Aorta (tissue), 5 donors: ENCODE measurements at regions not wholly inside any gene's neighbourhood (a gene's known extent, or its start where the extent isn't known, plus 50 kb on each side); places are given as distances from the start of the nearest gene placed in this dataset.

Experiments
- ATAC-seq: fragments of 200-7000 bp; cut with Tn5 transposase; one replicate; pipeline ENCODE4 v1.9.1; 2022; ENCODE audit warnings: moderate library complexity; ENCODE audit not compliant: low FRiP score
- DNase-seq, 2 donors: peaks; one replicate each; pipeline ENCODE4 v3.0.0-alpha.2; 2020
- H3K27ac ChIP-seq, 2 donors: one replicate each; pipeline ENCODE4 v1.5.1; 2013; ENCODE audit warnings: low read length in 2 of 2, mild to moderate bottlenecking in 2 of 2, moderate library complexity in 2 of 2, control low read depth in 1 of 2, inconsistent platforms in 1 of 2, low read depth in 1 of 2
- H3K27me3 ChIP-seq, 2 donors: one replicate each; pipeline ENCODE4 v1.6.1; 2013; ENCODE audit warnings: control low read depth in 1 of 2, low read length in 1 of 2, mild to moderate bottlenecking in 1 of 2, moderate library complexity in 1 of 2; ENCODE audit not compliant: insufficient read depth in 2 of 2, control insufficient read depth in 1 of 2
- H3K36me3 ChIP-seq, 2 donors: one replicate each; pipeline ENCODE4 v1.6.1; 2013; ENCODE audit warnings: control low read depth in 1 of 2, low read length in 1 of 2, mild to moderate bottlenecking in 1 of 2; ENCODE audit not compliant: insufficient read depth in 2 of 2, control insufficient read depth in 1 of 2
- H3K4me1 ChIP-seq, 2 donors: one replicate each; pipeline ENCODE4 v1.6.1; 2013; ENCODE audit warnings: low read length in 2 of 2, control low read depth in 1 of 2, mild to moderate bottlenecking in 1 of 2, moderate library complexity in 1 of 2; ENCODE audit not compliant: insufficient read depth in 2 of 2, control insufficient read depth in 1 of 2
- H3K4me3 ChIP-seq, 2 donors: one replicate each; pipeline ENCODE4 v1.5.1; 2013; ENCODE audit warnings: low read length in 2 of 2, control low read depth in 1 of 2, mild to moderate bottlenecking in 1 of 2
- H3K9me3 ChIP-seq: one replicate; pipeline ENCODE4 v1.6.1; 2013; ENCODE audit warnings: mild to moderate bottlenecking, low read length; ENCODE audit not compliant: control insufficient read depth
- WGBS, 2 donors: extraction: QIAGEN DNeasy Blood & Tissue Kit; methylation state at CpG; one replicate each; pipeline ENCODE4 v1.1.7; 2013; 5-methylcytosine and 5-hydroxymethylcytosine counted together
- intact Hi-C, 2 donors: fragments of 100-400 bp; cut with DNase I; formaldehyde crosslinking; loops; one replicate each; pipeline versions ENCODE4 v1.14.2 to v1.15.0; 2022
- donor health status: healthy with polysubstance abuse.
- donor health status: Bipolar disorder and iron deficiency.
- donor health status: DM: no; HTN: no; CAD: no.
- donor health status: DM: no; HTN: no; CAD: no.
- donor health status: DM: yes; HTN: yes; CAD: no.

- no peaks in the 10 kb centered on the region for H3K4me1 ChIP-seq
- no peaks in the 10 kb centered on the region for H3K36me3 ChIP-seq
- H3K27me3 ChIP-seq: no peaks in the 10 kb centered on the region
- WGBS, 2 donors: 46 to 66% methylated on average over 2 of the region's 2 CpGs
- no peaks in the 10 kb centered on the region for H3K9me3 ChIP-seq
- no peak for DNase-seq
- intact Hi-C loops: no loop called here
- H3K4me3 ChIP-seq: no peak overlapping the region
- no peak for ATAC-seq
- no peak overlapping the region for H3K27ac ChIP-seq
Observed at GRCh38 chr5:13640270-13640669, 304.2 kb downstream of the DNAH5 start.

GRCh38 chr5:13632676-13633075 is 311.8 kb downstream of the DNAH5 start:
- 43 to 50% methylated on average over 1 of the region's 1 CpG for WGBS, 2 donors
- H3K9me3 ChIP-seq: no peaks in the 10 kb centered on the region
- no peaks in the 10 kb centered on the region for H3K36me3 ChIP-seq
- H3K27me3 ChIP-seq: no peaks in the 10 kb centered on the region
- H3K27ac ChIP-seq: no peak overlapping the region
- H3K4me3 ChIP-seq: no peak overlapping the region
- H3K4me1 ChIP-seq: no peaks in the 10 kb centered on the region
- ATAC-seq: no peak
- intact Hi-C loops: no loop called here
- no peak for DNase-seq

DNA sequence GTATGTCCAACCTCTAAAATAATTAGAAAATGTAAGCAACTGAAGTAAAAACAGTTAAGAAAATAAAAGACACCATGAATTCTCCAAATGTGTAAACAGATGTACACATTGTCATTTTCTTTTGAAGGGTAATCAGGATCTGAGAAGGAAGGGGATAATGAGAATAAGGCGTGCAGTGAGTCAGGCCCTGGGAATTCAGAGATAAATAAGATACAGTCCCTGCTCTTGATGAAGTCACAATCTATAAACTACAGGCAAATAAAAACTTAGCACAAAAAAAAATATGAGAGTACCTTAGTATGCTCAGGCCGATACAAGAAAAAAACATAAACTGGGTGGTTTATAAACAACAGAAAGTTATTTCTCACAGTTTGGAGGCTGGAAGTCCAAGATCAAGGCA is 315.3 kb downstream of the DNAH5 start:
- H3K4me3 ChIP-seq: no peak overlapping the region
- no peaks in the 10 kb centered on the region for H3K4me1 ChIP-seq
- intact Hi-C loops: no loop called here
- H3K27me3 ChIP-seq: no peaks in the 10 kb centered on the region
- H3K9me3 ChIP-seq: no peaks in the 10 kb centered on the region
- H3K36me3 ChIP-seq: no peaks in the 10 kb centered on the region
- DNase-seq: no peak
- H3K27ac ChIP-seq: no peak overlapping the region
- WGBS, 2 donors: 80 to 82% methylated on average over 2 of the region's 2 CpGs
- no peak for ATAC-seq

DNA sequence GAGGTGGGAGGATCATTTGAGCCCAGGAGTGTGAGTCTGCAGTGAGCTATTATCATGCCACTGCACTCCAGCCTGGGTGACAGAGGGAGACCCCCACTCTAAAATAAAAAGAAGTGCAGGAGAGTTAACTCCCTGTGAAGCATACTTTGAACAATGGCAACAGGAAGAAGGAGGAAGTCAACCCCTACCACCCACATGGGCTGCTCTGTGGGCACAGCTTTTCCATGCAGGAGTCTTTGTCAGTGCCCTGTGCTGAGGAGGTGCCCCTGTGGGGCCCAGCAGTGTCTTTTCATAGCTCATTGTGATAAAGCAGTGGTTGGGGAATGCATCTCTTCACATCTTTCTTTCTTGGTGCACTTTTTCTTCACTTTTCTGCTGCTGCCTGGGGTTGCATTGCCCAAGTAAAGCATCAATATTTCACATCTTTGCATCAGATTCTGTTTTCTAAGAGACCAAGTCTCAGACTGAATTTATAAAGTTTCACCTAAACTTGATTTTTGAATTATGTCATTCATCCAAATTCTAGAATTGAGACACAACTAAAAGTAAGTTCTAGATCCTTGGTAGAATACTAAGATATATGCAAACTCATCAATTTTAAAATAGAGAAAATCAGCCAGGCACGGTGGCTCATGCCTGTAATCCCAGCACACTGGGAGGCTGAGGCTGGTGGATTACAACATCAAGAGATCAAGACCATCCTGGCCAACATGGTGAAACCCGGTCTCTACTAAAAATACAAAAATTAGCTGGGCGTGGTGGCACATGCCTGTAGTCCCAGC is 316.6 kb downstream of the DNAH5 start:
- Histone ChIP-seq H3K27me3 (no peaks in the 10 kb centered on the region), H3K36me3 (no peaks in the 10 kb centered on the region), H3K4me1 (no peaks in the 10 kb centered on the region), H3K9me3 (no peaks in the 10 kb centered on the region), H3K4me3 (no peak overlapping the region), H3K27ac (no peak overlapping the region)
- peak; percentile 48 for ATAC-seq
- intact Hi-C loops: no loop called here
- no peak for DNase-seq
- 57 to 70% methylated on average over 3 of the region's 3 CpGs for WGBS, 2 donors

DNA sequence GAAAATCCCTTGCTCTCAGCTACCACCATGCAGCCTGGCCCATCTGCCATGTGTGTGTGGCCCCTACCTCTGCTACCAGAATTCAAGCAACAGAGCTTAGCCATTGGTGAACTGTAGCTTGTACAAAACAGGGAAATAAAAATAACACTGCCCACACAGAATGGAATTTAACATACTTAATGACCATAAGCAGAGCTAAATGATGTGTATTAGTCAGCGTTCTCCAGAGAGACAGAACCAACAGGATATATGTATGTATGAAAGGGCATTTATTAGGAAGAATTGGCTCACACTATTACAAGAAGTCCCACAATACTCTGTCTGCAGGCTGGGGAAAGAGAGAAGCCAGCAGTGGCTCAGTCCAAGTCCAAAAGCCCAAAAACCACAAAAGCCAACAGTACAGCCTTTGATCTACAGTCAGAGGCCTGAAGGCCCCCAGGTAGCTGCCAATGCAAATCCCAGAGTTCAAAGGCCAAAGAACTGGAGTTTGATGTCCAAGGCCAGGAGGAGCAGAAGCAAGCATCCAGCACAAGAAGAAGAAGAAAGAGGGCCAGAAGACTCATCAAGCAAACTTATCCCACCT is 318.8 kb downstream of the DNAH5 start:
- DNase-seq: no peak
- Histone ChIP-seq H3K27ac (no peak overlapping the region), H3K27me3 (no peaks in the 10 kb centered on the region), H3K9me3 (no peaks in the 10 kb centered on the region), H3K4me1 (no peaks in the 10 kb centered on the region), H3K36me3 (no peaks in the 10 kb centered on the region), H3K4me3 (no peak overlapping the region)
- intact Hi-C loops: no loop called here
- 77 to 87% methylated on average over 1 of the region's 1 CpG for WGBS, 2 donors
- no peak for ATAC-seq

DNA sequence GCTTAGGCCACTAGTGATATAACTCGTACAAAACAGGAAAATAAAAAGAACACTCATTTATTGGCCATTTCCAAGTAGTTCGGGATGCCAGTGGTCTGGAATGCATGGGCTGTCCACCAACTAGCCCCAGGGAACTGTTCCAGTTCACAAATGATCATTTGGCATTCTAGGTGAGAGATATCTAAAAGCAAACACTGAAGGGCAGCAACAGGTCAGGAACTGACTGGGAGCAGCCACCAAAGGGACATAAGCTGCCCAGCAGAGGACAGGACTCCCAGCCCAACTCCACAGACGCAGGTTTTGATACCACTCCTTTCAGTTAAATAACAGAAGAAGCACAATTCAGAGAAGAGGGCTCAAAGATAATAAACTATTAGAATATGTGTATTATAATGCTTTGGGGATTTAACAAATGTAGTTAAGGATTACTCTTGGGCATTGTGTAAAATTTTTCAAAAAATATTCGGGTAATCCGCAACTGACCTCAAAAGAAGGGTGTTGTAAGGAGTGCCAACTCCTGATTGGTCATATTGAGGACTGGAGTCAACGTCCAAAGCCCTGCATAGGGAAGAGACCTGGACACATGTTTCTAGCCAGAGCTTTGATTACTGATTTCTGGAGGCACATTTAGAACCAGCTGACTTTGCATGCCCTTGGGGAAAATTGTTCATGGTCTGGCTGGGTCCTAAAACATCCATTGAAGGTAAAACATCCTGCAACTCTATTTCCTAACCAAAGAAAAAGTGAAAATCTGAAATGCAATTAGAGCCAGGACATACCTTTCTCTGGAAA is 320.0 kb downstream of the DNAH5 start:
- DNase-seq (no peak), ATAC-seq (no peak)
- 55 to 64% methylated on average over 6 of the region's 6 CpGs for WGBS, 2 donors
- H3K27ac ChIP-seq: no peak overlapping the region
- no peaks in the 10 kb centered on the region for H3K4me1 ChIP-seq
- intact Hi-C loops: no loop called here
- H3K36me3 ChIP-seq: no peaks in the 10 kb centered on the region
- no peak overlapping the region for H3K4me3 ChIP-seq
- no peaks in the 10 kb centered on the region for H3K9me3 ChIP-seq
- no peaks in the 10 kb centered on the region for H3K27me3 ChIP-seq

DNA sequence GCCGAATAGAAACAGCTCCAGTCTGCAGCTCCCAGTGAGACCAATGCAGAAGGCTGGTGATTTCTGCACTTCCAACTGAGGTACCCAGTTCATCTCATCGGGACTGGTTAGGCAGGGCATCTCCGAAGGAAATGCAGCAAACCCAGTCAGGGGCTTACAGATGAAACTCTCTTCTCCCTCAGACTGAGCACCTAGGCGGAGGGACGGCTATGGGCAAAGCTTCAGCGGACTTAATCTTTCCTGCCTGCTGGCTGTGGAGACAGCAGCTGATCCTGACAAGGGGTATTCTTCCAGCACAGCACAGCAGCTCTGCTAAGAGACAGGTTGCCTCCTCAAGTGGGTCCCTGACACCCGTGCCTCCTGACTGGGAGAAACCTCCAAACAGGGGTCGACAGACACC is 330.9 kb downstream of the DNAH5 start:
- WGBS, 2 donors: 82 to 90% methylated on average over 8 of the region's 8 CpGs
- H3K4me3 ChIP-seq: no peak overlapping the region
- no peak for ATAC-seq
- no peaks in the 10 kb centered on the region for H3K27me3 ChIP-seq
- no peaks in the 10 kb centered on the region for H3K9me3 ChIP-seq
- no peak overlapping the region for H3K27ac ChIP-seq
- intact Hi-C loops: no loop called here
- H3K4me1 ChIP-seq: no peaks in the 10 kb centered on the region
- DNase-seq: no peak
- H3K36me3 ChIP-seq: no peaks in the 10 kb centered on the region

DNA sequence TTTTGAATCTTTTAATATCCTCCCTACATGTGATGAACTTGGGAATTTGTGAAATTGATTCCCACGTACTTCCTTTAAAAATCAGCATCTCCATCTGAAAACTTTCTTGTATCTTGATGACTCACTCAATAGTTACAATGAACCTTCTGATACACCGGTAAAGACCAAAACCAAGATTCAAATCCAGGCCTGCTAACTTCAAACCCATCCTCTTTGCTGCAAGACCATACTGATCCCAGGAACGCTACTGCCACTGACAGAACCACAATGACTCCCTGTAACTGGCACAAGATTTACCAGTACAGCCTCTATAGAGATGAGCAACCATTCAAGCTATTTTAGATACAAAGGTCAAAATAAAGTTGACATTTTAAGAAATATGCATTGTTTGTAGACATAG is 332.9 kb downstream of the DNAH5 start:
- no peak overlapping the region for H3K27ac ChIP-seq
- H3K4me1 ChIP-seq: no peaks in the 10 kb centered on the region
- no peak for DNase-seq
- ATAC-seq: no peak
- intact Hi-C loops: no loop called here
- H3K36me3 ChIP-seq: no peaks in the 10 kb centered on the region
- no peaks in the 10 kb centered on the region for H3K9me3 ChIP-seq
- H3K27me3 ChIP-seq: no peaks in the 10 kb centered on the region
- WGBS, 2 donors: 85 to 86% methylated on average over 3 of the region's 3 CpGs
- no peak overlapping the region for H3K4me3 ChIP-seq

- Histone ChIP-seq H3K9me3 (no peaks in the 10 kb centered on the region), H3K27me3 (no peaks in the 10 kb centered on the region), H3K4me3 (no peak overlapping the region), H3K27ac (no peak overlapping the region), H3K36me3 (no peaks in the 10 kb centered on the region), H3K4me1 (no peaks in the 10 kb centered on the region)
- DNase-seq: no peak
- intact Hi-C loops: no loop called here
- ATAC-seq: no peak
- WGBS, 2 donors: 74 to 76% methylated on average over 4 of the region's 4 CpGs
Observed at GRCh38 chr5:13609504-13609903, 335.0 kb downstream of the DNAH5 start.
